Epithelial cell of esophagus (primary cell): ENCODE measurements at regions not wholly inside any gene's neighbourhood (a gene's known extent, or its start where the extent isn't known, plus 50 kb on each side); places are given as distances from the start of the nearest gene placed in this dataset.
"Not testable (repeated sequence)": the region's sequence is repeated elsewhere in the genome, so short reads cannot be mapped to it uniquely, and the experiment has no call there.

Experiments
- DNase-seq: peaks from one replicate; pipeline ENCODE4 v3.0.0; 2010; ENCODE audit warnings: low read depth
- H3K4me3 ChIP-seq: 2 replicates; pipeline ENCODE4 v1.5.1; 2011; ENCODE audit warnings: mild to moderate bottlenecking, low read length, control low read depth
- CTCF ChIP-seq: IDR thresholded peaks from 2 replicates; pipeline ENCODE4 v1.5.1; 2011; ENCODE audit warnings: low read depth, mild to moderate bottlenecking, low read length, control low read depth, inconsistent platforms; ENCODE audit not compliant: insufficient read depth; ENCODE audit errors: missing control alignments

DNA sequence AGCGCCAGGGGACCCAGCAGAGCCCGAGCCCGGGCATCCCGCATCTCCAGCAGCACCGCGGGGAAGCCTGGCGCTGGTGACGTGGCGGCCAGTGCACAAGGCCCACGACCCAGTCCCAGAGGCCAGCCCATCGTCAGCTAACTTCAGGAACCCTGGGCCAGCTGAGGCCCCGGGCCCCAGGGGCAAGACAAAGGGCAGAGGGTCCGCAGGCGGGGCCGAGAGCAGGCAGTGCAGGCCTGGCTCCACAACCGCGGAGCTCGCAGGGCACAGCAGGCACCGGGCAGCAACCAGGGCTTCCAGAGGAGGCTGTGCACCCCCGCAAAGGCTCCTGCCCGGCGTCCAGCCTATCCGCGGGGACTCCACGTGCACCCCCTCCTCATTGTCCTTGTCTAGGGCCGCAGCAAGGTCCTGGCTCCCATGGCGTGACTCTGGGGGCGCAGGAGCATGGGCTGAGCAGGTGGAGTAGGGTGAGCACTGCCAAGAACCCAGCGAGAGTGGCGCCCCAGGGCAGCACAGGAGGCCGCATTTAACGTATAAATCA, 352.5 kb downstream of the KCNJ18 start:
- not testable (repeated sequence) for H3K4me3 ChIP-seq, DNase-seq

DNA sequence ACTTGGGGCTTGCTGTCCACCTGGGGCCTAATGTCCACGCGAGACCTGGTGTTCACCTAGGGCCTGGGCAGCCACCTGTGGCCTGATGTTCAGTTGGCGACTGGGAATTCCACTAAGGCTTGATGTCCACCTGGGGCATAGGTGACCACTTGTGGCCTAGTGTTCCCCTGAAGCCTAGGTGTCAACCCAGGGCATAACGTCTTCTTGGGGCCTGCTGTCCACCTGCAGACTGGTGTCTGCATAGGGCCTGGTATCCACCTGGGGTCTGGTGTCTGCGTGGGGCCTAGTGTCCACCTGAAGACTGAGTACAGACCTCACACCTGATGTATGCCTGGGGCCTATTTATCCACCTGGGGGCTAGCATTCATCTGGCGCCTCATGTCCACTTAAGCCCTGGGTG, 355.2 kb downstream of the KCNJ18 start:
- DNase-seq, H3K4me3 ChIP-seq: not testable (repeated sequence)

- not testable (repeated sequence) for H3K4me3 ChIP-seq
Measured at GRCh38 chr17:22048226-22048625, 355.9 kb downstream of the KCNJ18 start.

DNA sequence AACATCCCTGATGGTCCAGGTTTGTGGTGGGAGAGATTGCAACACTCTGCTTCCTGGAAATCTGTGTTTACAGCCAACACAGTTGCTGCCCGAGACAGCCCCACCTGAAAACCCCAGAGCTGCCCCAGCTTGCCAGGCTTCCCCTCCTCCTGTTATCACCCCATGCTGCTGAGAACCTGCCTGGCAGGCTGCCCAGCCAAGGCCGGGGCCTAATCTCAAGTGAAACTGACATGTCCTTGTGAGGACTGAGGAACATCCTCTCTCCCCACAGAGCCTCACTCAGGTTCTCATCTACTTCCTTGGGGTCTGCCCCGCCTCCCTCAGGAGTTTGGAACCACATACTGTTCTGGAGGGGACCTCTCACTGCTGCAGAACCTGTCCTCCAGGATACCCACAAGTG, 358.4 kb downstream of the KCNJ18 start:
- H3K4me3 ChIP-seq, DNase-seq: not testable (repeated sequence)

More at GRCh38 chr17:22048226-22048625, 355.9 kb downstream of the KCNJ18 start:
- DNase-seq: not testable (repeated sequence)

GRCh38 chr17:22052715-22053114, 360.4 kb downstream of the KCNJ18 start:
- not testable (repeated sequence) for DNase-seq, H3K4me3 ChIP-seq

DNA sequence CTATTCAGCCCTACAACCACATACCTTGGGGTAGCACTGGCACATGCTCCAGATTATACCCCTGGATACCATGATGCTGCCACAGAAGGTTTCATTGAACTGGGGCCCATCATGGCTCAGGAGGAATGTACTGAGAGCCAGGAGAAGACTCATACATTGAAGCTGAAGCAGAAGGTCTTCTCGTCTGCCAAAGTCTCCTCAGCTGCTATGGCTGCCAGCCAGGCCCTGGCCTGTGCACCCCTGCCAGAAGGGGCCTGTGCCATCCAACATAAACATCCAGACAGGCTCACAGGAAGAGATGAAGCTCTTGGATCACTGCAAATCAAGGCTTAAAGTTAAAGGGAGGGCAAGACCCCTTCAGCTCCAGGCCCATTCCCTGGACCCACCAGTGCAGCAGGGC, 364.2 kb downstream of the KCNJ18 start:
- DNase-seq, H3K4me3 ChIP-seq: not testable (repeated sequence)

- not testable (repeated sequence) for DNase-seq, H3K4me3 ChIP-seq
Measured at GRCh38 chr17:22075918-22076317, 383.6 kb downstream of the KCNJ18 start.

- not testable (repeated sequence) for DNase-seq, H3K4me3 ChIP-seq
Measured at GRCh38 chr17:22088589-22088988, 396.3 kb downstream of the KCNJ18 start.

- no peak overlapping the region for H3K4me3 ChIP-seq
- DNase-seq: no peak
Measured at GRCh38 chr17:22090263-22090935, 398.1 kb downstream of the KCNJ18 start.

DNA sequence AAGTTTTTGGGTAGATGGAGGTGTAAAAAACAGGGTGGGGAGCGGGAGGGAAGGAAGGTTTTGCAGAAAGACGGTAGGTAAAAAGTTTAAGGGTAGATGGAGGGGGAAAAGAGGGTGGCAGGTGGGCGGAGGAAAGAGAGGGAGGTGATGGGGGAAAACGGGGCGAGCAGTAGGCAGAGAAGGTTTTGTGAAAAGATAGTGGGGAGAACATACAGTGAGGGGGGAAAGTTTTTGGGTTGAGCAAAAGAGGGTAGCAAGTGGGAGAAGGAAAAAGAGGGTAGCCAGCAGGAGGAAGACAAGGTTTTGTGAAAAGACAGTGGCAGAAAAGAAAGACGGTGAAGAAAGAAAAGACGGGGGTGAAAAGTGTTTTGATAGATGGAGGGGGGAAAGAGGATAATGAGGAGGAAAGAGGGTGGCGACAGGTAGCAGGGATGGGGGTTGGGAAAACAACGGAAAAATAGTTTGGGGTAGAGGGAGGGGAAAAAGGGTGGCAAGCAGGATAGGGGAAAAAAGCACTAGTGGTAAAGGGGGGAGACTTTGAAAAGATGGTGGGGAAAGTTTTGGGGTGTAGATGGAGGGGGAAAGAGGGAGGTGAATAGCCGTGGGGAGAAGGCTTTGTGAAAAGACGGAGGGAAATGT, 398.8 kb downstream of the KCNJ18 start:
- DNase-seq, H3K4me3 ChIP-seq: not testable (repeated sequence)

More at GRCh38 chr17:22090263-22090935, 398.1 kb downstream of the KCNJ18 start:
- no peak for TF ChIP-seq CTCF

DNA sequence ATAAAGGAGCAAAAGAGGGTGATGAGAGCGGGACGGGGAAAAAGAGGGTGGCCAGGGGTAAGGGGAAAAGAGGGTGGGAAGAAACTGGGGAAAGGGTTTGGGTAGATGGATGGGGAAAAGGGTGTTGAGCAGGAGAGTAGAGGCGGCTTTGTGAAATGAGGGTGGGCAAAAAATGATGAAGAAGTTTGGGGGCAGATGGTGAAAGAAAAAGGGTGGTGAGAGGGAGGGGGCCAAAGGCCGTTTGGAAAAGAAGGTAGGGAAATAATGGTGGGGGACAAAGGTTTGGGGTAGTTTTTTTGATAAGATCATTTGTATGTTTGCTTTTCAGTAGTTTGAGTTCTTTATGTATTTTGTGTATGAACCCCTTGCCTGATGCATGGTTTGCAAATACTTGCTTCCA, 399.5 kb downstream of the KCNJ18 start:
- not testable (repeated sequence) for H3K4me3 ChIP-seq, DNase-seq

GRCh38 chr17:22095414-22095813, 403.1 kb downstream of the KCNJ18 start:
- not testable (repeated sequence) for DNase-seq, H3K4me3 ChIP-seq

DNA sequence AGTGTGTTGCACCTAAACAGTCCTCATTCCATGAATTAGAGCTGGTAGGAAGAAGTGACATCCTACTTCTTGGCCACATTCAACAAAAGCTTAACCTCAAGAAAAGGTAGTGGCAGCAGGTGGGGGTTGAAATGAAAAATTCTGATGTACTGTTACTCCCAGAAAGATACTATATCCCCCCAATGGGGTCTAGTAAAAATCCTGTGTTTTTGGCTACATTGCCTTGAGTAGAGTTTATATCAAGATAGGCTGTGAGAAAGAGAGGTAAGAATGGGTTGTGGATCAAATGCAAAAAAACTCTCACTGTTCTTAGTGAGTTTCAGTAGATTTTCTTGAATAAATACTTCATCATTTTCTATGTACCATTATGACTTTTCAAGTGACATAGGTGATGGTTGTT, 407.3 kb downstream of the KCNJ18 start:
- DNase-seq, H3K4me3 ChIP-seq: not testable (repeated sequence)

DNA sequence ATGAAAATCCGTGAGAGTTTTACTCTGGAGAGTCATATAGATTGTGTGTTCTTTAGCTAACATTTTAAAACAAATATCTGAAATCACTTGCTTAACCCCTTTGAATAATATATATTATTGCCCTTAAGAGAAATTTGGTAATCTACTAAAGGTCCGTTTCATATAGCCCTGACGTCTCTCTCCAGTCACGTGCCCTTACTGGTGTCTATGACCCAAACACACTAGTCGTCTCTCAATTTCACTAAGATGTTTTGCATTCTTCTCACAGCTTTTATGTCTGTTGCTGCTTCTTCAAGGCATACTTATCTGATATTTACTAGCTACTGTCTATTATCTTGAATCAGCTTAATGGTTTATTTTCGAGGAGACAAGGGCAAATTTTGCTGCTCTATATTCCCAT, 409.9 kb downstream of the KCNJ18 start:
- H3K4me3 ChIP-seq: no peak overlapping the region
- DNase-seq: no peak
- no peak for TF ChIP-seq CTCF

DNA sequence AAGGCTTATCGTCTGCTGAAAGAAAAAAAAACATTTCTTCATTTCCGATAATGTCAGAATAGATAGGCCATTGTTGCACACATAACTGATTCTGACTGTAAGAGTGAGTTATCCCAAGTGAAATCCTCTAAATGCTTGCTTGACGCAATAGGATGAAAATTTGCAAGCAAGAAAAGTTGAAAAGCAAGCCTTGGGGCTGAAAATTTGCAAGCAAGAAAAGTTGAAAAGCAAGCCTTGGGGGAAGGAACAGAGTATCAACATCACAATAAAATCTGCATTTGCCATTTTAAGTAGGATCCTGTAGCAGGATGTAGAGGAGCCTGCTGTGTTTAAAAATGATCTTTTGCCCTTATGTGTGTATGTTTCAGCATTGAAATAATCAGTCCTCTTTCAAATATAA, 424.4 kb downstream of the KCNJ18 start:
- not testable (repeated sequence) for H3K4me3 ChIP-seq, DNase-seq

GRCh38 chr17:22117401-22117800, 425.1 kb downstream of the KCNJ18 start:
- H3K4me3 ChIP-seq, DNase-seq: not testable (repeated sequence)

DNA sequence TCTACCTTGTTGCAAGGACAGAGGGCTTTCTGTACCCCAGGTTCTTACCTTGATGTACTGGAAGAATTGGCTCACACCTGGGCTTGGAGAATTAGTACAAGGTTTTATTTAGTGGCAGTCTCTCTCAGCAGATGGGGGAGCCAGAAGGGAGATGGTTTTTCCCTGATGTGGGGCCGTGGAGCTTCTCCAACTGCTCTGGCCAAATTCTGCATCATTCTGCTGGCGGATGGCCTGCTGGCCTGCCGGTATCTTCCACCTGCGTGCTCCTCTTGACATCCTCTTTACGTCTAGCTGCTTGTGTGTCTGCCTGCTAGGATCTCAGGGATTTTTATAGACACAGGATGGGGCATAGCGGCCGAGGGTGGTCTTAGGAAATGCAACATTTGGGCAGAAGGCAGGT, 426.7 kb downstream of the KCNJ18 start:
- not testable (repeated sequence) for DNase-seq

GRCh38 chr17:22119751-22120150, 427.4 kb downstream of the KCNJ18 start:
- DNase-seq: not testable (repeated sequence)

More for the DNA sequence above, 426.7 kb downstream of the KCNJ18 start:
- not testable (repeated sequence) for H3K4me3 ChIP-seq

More at GRCh38 chr17:22119751-22120150, 427.4 kb downstream of the KCNJ18 start:
- not testable (repeated sequence) for H3K4me3 ChIP-seq
